ENCODE measurements at regions not wholly inside any gene's neighbourhood (a gene's known extent, or its start where the extent isn't known, plus 50 kb on each side); places are given as distances from the start of the nearest gene placed in this dataset.

GRCh38 chr22:23396362-23397007 lies 183.6 kb downstream of the IGLL1 start:
- Mint-ChIP-seq H3K27me3 (ENCODE audit: low read depth) (peaks cover 9% of the 10 kb centered on the region), H3K36me3 (ENCODE audit: insufficient read depth in 1 of 3, low read depth in 3 of 3) (no peaks in the 10 kb centered on the region), H3K27ac (no peak overlapping the region), H3K4me1 (no peaks in the 10 kb centered on the region), H3K4me3 (no peak overlapping the region), H3K9me3 (no peaks in the 10 kb centered on the region)
- no peaks in the 10 kb centered on the region for H3K9me3 ChIP-seq (ENCODE audit: control insufficient read depth, low read depth, low read length)
- H3K27me3 ChIP-seq (ENCODE audit: insufficient read depth, low read length), result no peaks in the 10 kb centered on the region
- no peak overlapping the region for H3T11ph ChIP-seq (ENCODE audit: low read length)
- no peak overlapping the region for H2AK5ac ChIP-seq (ENCODE audit: insufficient read length, low read length)
- H4K91ac ChIP-seq (ENCODE audit: insufficient read length, low read depth, low read length), result no peak overlapping the region
- no peak overlapping the region for H2BK120ac ChIP-seq (ENCODE audit: low read depth, low read length, poor library complexity, severe bottlenecking)
- H2BK5ac ChIP-seq (ENCODE audit: insufficient read length, low read length), result no peak overlapping the region
- WGBS (ENCODE audit: extremely low coverage, insufficient read length, low lambda C conversion rate), result no CpG with 5 or more reads among the region's 8 CpGs
- no peak overlapping the region for H3K18ac ChIP-seq (ENCODE audit: insufficient read length, low read depth, low read length)
- H2BK12ac ChIP-seq (ENCODE audit: insufficient read length, low read depth, low read length), result no peak overlapping the region
- H3K9ac ChIP-seq (ENCODE audit: extremely low read depth, insufficient read length, low read length), result no peak overlapping the region
- H2BK15ac ChIP-seq (ENCODE audit: low read depth, low read length), result no peak overlapping the region
- no peak overlapping the region for H2AFZ ChIP-seq (ENCODE audit: low read length)
- H4K8ac ChIP-seq (replicated peaks; ENCODE audit: insufficient read length, low read depth, low read length), result no peak overlapping the region
- H3K27ac ChIP-seq (ENCODE audit: insufficient read length, low read depth, low read length), result no peak overlapping the region
- H3K56ac ChIP-seq (ENCODE audit: insufficient read length, low read depth, low read length), result no peak overlapping the region
- no peaks in the 10 kb centered on the region for H3K79me1 ChIP-seq (ENCODE audit: insufficient read depth, low read depth, low read length, poor library complexity, severe bottlenecking)
- no peaks in the 10 kb centered on the region for H3K79me2 ChIP-seq (ENCODE audit: insufficient read depth, low read length)
- no peaks in the 10 kb centered on the region for H4K20me1 ChIP-seq (ENCODE audit: control insufficient read depth, insufficient read depth, insufficient read length)
- H3K14ac ChIP-seq (ENCODE audit: insufficient read depth, low read length), result no peak overlapping the region
- H3K4ac ChIP-seq (ENCODE audit: low read depth, low read length), result no peak overlapping the region
- no peak for DNase-seq
- no peaks in the 10 kb centered on the region for H3K4me1 ChIP-seq (ENCODE audit: insufficient read depth, low read length)
- H3K23me2 ChIP-seq (ENCODE audit: insufficient read length, low read depth, low read length, poor library complexity, severe bottlenecking), result no peaks in the 10 kb centered on the region
- no peak for TF ChIP-seq CTCF (conservative IDR thresholded peaks at IDR 0.05)
- H2BK20ac ChIP-seq (ENCODE audit: low read depth, low read length, poor library complexity, severe bottlenecking), result no peak overlapping the region
- H3K23ac ChIP-seq (ENCODE audit: insufficient read length, low read depth, low read length), result no peak overlapping the region
- no peak overlapping the region for H4K5ac ChIP-seq (ENCODE audit: insufficient read length, low read depth, low read length)
- H3K4me2 ChIP-seq (ENCODE audit: insufficient read depth, insufficient read length, low read length), result no peak overlapping the region

Measured in H9 (cell line).